GM23338 (cell line): ENCODE measurements at regions not wholly inside any gene's neighbourhood (a gene's known extent, or its start where the extent isn't known, plus 50 kb on each side); places are given as distances from the start of the nearest gene placed in this dataset.

Experiments
- ATAC-seq: fragments of 200-7000 bp; cut with Tn5 transposase; 3 replicates; pipeline ENCODE4 v1.9.1; 2020
- DNase-seq: peaks from one replicate; pipeline ENCODE4 v3.0.0-alpha.2; 2015; ENCODE audit warnings: low spot score
- H2AFZ ChIP-seq: fragments of 200-600 bp; sonication (generic); 2 replicates; pipeline ENCODE4 v1.8.0; 2016; ENCODE audit warnings: antibody characterized with exemption, mild to moderate bottlenecking, moderate library complexity
- H3F3A ChIP-seq: fragments of 200-600 bp; sonication (generic); replicated peaks from 2 replicates; pipeline ENCODE4 v1.8.0; 2017; ENCODE audit warnings: antibody characterized with exemption, mixed run types, low read depth
- H3K27ac ChIP-seq: fragments of 200-600 bp; sonication (generic); 2 replicates; pipeline ENCODE4 v1.6.1; 2016; ENCODE audit warnings: low read depth
- H3K27me3 ChIP-seq: fragments of 200-600 bp; sonication (generic); 2 replicates; pipeline ENCODE4 v1.8.0; 2016; ENCODE audit warnings: mild to moderate bottlenecking, mixed run types, moderate library complexity; ENCODE audit not compliant: insufficient read depth
- H3K36me3 ChIP-seq: fragments of 200-600 bp; sonication (generic); 2 replicates; pipeline ENCODE4 v1.8.0; 2016; ENCODE audit warnings: mild to moderate bottlenecking; ENCODE audit not compliant: insufficient read depth
- H3K4me1 ChIP-seq: fragments of 200-600 bp; sonication (generic); 2 replicates; pipeline ENCODE4 v1.8.0; 2016; ENCODE audit warnings: mild to moderate bottlenecking, moderate library complexity; ENCODE audit not compliant: insufficient read depth
- H3K4me2 ChIP-seq: fragments of 200-600 bp; sonication (generic); 2 replicates; pipeline ENCODE4 v1.7.1; 2017; ENCODE audit warnings: mixed run types
- H3K4me3 ChIP-seq: fragments of 200-600 bp; sonication (generic); 2 replicates; pipeline ENCODE4 v1.6.1; 2016; ENCODE audit warnings: mixed run types
- H3K79me2 ChIP-seq: fragments of 200-600 bp; sonication (generic); replicated peaks from 2 replicates; pipeline ENCODE4 v1.8.0; 2017; ENCODE audit warnings: mild to moderate bottlenecking; ENCODE audit not compliant: insufficient read depth
- H3K9me2 ChIP-seq: fragments of 200-600 bp; sonication (generic); 2 replicates; pipeline ENCODE4 v1.8.0; 2017; ENCODE audit not compliant: insufficient read depth
- H4K20me1 ChIP-seq: fragments of 200-600 bp; sonication (generic); replicated peaks from 2 replicates; pipeline ENCODE4 v1.8.0; 2017; ENCODE audit warnings: mild to moderate bottlenecking; ENCODE audit not compliant: insufficient read depth
- H3K27ac Mint-ChIP-seq: 2 replicates; pipeline ENCODE4 v1.8.0; 2020; ENCODE audit warnings: inconsistent platforms, mild to moderate bottlenecking, moderate library complexity, mixed read lengths
- H3K27me3 Mint-ChIP-seq: 3 replicates; pipeline ENCODE4 v1.8.0; 2022; ENCODE audit warnings: low read depth, mild to moderate bottlenecking, moderate library complexity, mixed read lengths, inconsistent platforms; ENCODE audit not compliant: insufficient read depth, poor library complexity
- H3K36me3 Mint-ChIP-seq: 3 replicates; pipeline ENCODE4 v1.8.0; 2021; ENCODE audit warnings: low read depth, mild to moderate bottlenecking, inconsistent platforms, moderate library complexity, mixed read lengths
- H3K4me1 Mint-ChIP-seq: 3 replicates; pipeline ENCODE4 v1.8.0; 2020; ENCODE audit warnings: mild to moderate bottlenecking, inconsistent platforms, mixed read lengths
- H3K4me3 Mint-ChIP-seq: 3 replicates; pipeline ENCODE4 v1.8.0; 2021; ENCODE audit warnings: moderate library complexity, mild to moderate bottlenecking, inconsistent platforms, mixed read lengths
- H3K9me3 Mint-ChIP-seq: 3 replicates; pipeline ENCODE4 v1.8.0; 2020; ENCODE audit warnings: moderate library complexity, mild to moderate bottlenecking, inconsistent platforms, mixed read lengths
- CREB1 ChIP-seq: fragments of 250-450 bp; sonication (Bioruptor Pico); IDR thresholded peaks from 2 replicates; pipeline ENCODE4 v1.5.0; 2020; ENCODE audit warnings: low read depth, mild to moderate bottlenecking, moderate library complexity
- EZH2 ChIP-seq: fragments of 200-600 bp; sonication (generic); IDR thresholded peaks from one replicate; pipeline ENCODE4 v1.8.0; 2017; ENCODE audit warnings: antibody characterized with exemption, mild to moderate bottlenecking, low read depth; ENCODE audit not compliant: unreplicated experiment
- EZH2phosphoT487 ChIP-seq: fragments of 200-600 bp; sonication (generic); IDR thresholded peaks from one replicate; pipeline ENCODE4 v1.8.1; 2018; ENCODE audit warnings: antibody characterized with exemption; ENCODE audit not compliant: unreplicated experiment
- JUNB ChIP-seq: IDR thresholded peaks from one replicate; pipeline ENCODE4 v1.6.1; 2016; ENCODE audit warnings: antibody characterized with exemption; ENCODE audit not compliant: unreplicated experiment
- NANOG ChIP-seq: IDR thresholded peaks from 2 replicates; pipeline ENCODE4 v1.6.1; 2016; ENCODE audit warnings: antibody characterized with exemption, borderline replicate concordance
- POLR2AphosphoS5 ChIP-seq: IDR thresholded peaks from 2 replicates; pipeline ENCODE4 v1.6.1; 2016; ENCODE audit warnings: antibody characterized with exemption, low read depth
- ZNF331 ChIP-seq: fragments of 250-450 bp; sonication (Bioruptor Pico); IDR thresholded peaks from 2 replicates; pipeline ENCODE4 v1.5.0; 2020; ENCODE audit warnings: low read depth, mild to moderate bottlenecking, moderate library complexity
- TF ChIP-seq, protein P1 (sequence below): IDR thresholded peaks from 2 replicates; pipeline ENCODE4 v1.6.1; 2016; ENCODE audit warnings: antibody characterized with exemption
- TF ChIP-seq, protein P2 (sequence below): IDR thresholded peaks from one replicate; pipeline ENCODE4 v1.6.1; 2018; ENCODE audit warnings: antibody characterized with exemption; ENCODE audit not compliant: unreplicated experiment
- TF ChIP-seq, protein P3 (sequence below), 2 experiments: fragments of 200-600 bp in 1 of 2; sonication (generic) in 1 of 2; conservative IDR thresholded peaks; 2 replicates each; pipeline versions ENCODE4 v1.5.1 to v1.6.1; 2016 to 2017; ENCODE audit warnings: antibody characterized with exemption in 2 of 2, low read depth in 2 of 2, mild to moderate bottlenecking in 2 of 2, moderate library complexity in 1 of 2

DNA sequence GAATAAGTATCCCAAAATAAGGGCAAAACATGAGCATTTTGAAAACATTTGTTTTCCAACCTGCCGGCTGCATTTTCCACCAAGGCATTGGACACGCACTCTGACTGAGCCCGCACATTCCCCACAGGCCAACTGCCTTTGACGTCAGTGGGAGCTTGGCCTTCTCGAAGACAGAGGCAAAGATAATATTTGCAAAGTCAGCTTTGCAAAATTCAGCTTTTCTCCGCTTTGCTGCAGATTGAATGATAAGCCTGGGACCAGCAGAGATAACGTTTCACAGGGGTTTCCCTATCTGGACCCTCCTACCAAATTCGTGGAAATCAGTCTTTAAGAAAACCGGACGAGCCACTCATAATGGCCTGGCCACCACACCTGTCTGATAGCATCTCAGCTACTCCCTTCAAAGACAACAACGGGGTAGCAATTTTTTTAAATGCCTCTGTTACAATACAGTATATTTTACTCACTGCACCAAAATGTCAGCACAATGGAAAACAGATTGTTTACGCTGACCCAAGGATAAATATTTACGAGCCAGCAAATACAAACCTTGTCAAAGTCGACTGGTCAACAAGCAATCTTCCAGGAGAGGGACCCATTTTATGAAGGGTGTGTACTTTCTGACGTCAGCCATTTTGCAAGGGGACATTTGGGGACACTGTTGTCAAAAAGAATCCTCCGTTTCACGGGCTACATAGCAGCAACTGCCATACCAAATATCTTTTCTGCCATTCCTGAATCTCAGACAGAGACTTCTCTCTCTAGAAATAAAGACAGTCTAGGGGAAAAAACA, 100.5 kb downstream of the TFAP2A start:
- Histone ChIP-seq H3K36me3 (no peaks in the 10 kb centered on the region), H3K27ac (peak overlapping the region; percentile 15; the same call in 1 of the 2 replicates), H3K79me2 (no peaks in the 10 kb centered on the region), H3K27me3 (no peaks in the 10 kb centered on the region), H3K4me2 (peak overlapping the region; percentile 39; the same call in 1 of the 2 replicates), H2AFZ (peak overlapping the region; percentile 2; the same call in 1 of the 2 replicates), H3F3A (peaks cover 7% of the 10 kb centered on the region), H4K20me1 (no peaks in the 10 kb centered on the region), H3K4me1 (peaks cover 74% of the 10 kb centered on the region), H3K9me2 (no peaks in the 10 kb centered on the region), H3K4me3 (no peak overlapping the region)
- Mint-ChIP-seq H3K36me3 (no peaks in the 10 kb centered on the region), H3K4me3 (no peak overlapping the region), H3K4me1 (peaks cover 63% of the 10 kb centered on the region), H3K9me3 (peaks cover 5% of the 10 kb centered on the region; the same call in 2 of the 3 replicates), H3K27ac (no peak overlapping the region), H3K27me3 (peaks cover 12% of the 10 kb centered on the region)
- DNase-seq: no peak
- TF ChIP-seq NANOG: no peak
- no peak for TF ChIP-seq JUNB
- TF ChIP-seq, protein P1, sequence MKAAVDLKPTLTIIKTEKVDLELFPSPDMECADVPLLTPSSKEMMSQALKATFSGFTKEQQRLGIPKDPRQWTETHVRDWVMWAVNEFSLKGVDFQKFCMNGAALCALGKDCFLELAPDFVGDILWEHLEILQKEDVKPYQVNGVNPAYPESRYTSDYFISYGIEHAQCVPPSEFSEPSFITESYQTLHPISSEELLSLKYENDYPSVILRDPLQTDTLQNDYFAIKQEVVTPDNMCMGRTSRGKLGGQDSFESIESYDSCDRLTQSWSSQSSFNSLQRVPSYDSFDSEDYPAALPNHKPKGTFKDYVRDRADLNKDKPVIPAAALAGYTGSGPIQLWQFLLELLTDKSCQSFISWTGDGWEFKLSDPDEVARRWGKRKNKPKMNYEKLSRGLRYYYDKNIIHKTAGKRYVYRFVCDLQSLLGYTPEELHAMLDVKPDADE: no peak
- no peak for TF ChIP-seq EZH2
- no peak for TF ChIP-seq EZH2phosphoT487
- no peak for TF ChIP-seq CREB1 (CRISPR knock-in tag)
- no peak for TF ChIP-seq POLR2AphosphoS5
- no peak for TF ChIP-seq ZNF331 (CRISPR knock-in tag)
- ATAC-seq: no peak

DNA sequence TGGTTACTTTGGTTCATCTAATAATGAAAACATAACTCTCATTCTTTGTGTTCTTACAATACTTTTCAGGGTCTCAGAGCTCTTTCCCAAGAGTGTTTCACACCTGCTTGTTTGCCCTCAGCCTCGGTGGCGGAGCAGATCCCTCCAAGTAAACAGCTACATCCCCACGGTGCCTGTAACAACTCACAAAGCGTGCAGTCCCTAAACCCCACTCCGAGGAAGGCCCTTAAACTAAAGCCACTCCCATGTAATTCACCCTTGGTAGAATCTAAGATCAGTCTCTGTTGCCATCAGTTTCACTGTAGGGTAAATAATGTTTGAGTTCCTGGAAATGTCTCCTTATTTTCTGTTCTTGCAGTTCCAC, 101.1 kb downstream of the TFAP2A start:
- peaks cover 1% of the 10 kb centered on the region; the same call in 2 of the 3 replicates for H3K9me3 Mint-ChIP-seq
- no peak overlapping the region for H3K4me3 Mint-ChIP-seq
- H3K4me3 ChIP-seq: no peak overlapping the region
- H3K27me3 ChIP-seq: no peaks in the 10 kb centered on the region
- no peak overlapping the region for H3K4me2 ChIP-seq
- no peaks in the 10 kb centered on the region for H3K9me2 ChIP-seq
- H3K36me3 ChIP-seq: no peaks in the 10 kb centered on the region
- no peaks in the 10 kb centered on the region for H3K36me3 Mint-ChIP-seq
- H3K4me1 ChIP-seq: peaks cover 77% of the 10 kb centered on the region
- TF ChIP-seq, protein P2, sequence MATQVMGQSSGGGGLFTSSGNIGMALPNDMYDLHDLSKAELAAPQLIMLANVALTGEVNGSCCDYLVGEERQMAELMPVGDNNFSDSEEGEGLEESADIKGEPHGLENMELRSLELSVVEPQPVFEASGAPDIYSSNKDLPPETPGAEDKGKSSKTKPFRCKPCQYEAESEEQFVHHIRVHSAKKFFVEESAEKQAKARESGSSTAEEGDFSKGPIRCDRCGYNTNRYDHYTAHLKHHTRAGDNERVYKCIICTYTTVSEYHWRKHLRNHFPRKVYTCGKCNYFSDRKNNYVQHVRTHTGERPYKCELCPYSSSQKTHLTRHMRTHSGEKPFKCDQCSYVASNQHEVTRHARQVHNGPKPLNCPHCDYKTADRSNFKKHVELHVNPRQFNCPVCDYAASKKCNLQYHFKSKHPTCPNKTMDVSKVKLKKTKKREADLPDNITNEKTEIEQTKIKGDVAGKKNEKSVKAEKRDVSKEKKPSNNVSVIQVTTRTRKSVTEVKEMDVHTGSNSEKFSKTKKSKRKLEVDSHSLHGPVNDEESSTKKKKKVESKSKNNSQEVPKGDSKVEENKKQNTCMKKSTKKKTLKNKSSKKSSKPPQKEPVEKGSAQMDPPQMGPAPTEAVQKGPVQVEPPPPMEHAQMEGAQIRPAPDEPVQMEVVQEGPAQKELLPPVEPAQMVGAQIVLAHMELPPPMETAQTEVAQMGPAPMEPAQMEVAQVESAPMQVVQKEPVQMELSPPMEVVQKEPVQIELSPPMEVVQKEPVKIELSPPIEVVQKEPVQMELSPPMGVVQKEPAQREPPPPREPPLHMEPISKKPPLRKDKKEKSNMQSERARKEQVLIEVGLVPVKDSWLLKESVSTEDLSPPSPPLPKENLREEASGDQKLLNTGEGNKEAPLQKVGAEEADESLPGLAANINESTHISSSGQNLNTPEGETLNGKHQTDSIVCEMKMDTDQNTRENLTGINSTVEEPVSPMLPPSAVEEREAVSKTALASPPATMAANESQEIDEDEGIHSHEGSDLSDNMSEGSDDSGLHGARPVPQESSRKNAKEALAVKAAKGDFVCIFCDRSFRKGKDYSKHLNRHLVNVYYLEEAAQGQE: no peak
- TF ChIP-seq, protein P3, sequence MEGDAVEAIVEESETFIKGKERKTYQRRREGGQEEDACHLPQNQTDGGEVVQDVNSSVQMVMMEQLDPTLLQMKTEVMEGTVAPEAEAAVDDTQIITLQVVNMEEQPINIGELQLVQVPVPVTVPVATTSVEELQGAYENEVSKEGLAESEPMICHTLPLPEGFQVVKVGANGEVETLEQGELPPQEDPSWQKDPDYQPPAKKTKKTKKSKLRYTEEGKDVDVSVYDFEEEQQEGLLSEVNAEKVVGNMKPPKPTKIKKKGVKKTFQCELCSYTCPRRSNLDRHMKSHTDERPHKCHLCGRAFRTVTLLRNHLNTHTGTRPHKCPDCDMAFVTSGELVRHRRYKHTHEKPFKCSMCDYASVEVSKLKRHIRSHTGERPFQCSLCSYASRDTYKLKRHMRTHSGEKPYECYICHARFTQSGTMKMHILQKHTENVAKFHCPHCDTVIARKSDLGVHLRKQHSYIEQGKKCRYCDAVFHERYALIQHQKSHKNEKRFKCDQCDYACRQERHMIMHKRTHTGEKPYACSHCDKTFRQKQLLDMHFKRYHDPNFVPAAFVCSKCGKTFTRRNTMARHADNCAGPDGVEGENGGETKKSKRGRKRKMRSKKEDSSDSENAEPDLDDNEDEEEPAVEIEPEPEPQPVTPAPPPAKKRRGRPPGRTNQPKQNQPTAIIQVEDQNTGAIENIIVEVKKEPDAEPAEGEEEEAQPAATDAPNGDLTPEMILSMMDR (conservative IDR thresholded peaks at IDR 0.05; ENCODE audit: low read depth in 2 of 2): no peak
- TF ChIP-seq, protein P1: no peak
- H2AFZ ChIP-seq: peak overlapping the region; percentile 2; the same call in 1 of the 2 replicates
- H4K20me1 ChIP-seq: no peaks in the 10 kb centered on the region
- no peak overlapping the region for H3K27ac ChIP-seq
- H3K79me2 ChIP-seq: no peaks in the 10 kb centered on the region
- DNase-seq: no peak
- H3K27ac Mint-ChIP-seq: no peak overlapping the region
- no peak for ATAC-seq
- peaks cover 9% of the 10 kb centered on the region for H3K27me3 Mint-ChIP-seq
- peaks cover 66% of the 10 kb centered on the region for H3K4me1 Mint-ChIP-seq
- H3F3A ChIP-seq: peaks cover 7% of the 10 kb centered on the region
